ENCODE measurements at regions not wholly inside any gene's neighbourhood (a gene's known extent, or its start where the extent isn't known, plus 50 kb on each side); places are given as distances from the start of the nearest gene placed in this dataset.
"Not testable (repeated sequence)": the region's sequence is repeated elsewhere in the genome, so short reads cannot be mapped to it uniquely, and the experiment has no call there.

GRCh38 chr5:133857595-133858313, 110.7 kb downstream of the C5orf15 start:
- H3K4me3 ChIP-seq (ENCODE audit: low read length in 2 of 2); H3K36me3 Mint-ChIP-seq; H3K9me3 ChIP-seq (ENCODE audit: control insufficient read depth in 1 of 2, low read length in 2 of 2); H3K27ac ChIP-seq (ENCODE audit: low read depth, low read length); H3K4me1 Mint-ChIP-seq; POLR2A ChIA-PET (ENCODE audit: partially characterized antibody); H3K4me3 Mint-ChIP-seq; H3K27me3 ChIP-seq (ENCODE audit: insufficient read depth, low read length); H3K36me3 ChIP-seq (ENCODE audit: insufficient read depth, low read length); DNase-seq; H3K9me3 Mint-ChIP-seq; CTCF ChIA-PET (ENCODE audit: partially characterized antibody); intact Hi-C loops (cut with micrococcal nuclease); H3K27ac Mint-ChIP-seq; H3K4me1 ChIP-seq (ENCODE audit: insufficient read depth, low read length): not testable (repeated sequence)
- peaks cover 8 to 12% of the 10 kb centered on the region in 2 donors for H3K27me3 Mint-ChIP-seq

DNA sequence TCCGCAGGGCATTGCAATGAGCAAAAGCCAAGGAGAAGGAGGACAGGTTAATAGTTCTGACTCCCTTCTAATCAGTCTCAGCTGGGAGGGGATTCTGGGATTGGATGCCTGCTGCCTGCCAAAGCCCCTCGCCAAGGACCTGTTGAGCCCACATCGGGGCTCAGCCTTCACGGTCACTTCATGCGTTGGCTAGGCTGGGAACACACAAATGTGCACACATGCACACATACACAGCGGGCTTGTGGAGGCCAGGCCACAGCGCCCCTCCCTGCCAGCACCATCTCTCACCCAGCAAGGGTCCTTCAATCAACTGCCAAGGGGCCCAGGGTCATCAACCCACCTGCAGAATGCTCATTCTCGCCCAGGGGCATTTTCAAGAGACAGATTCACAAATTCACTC, 113.9 kb downstream of the C5orf15 start:
- H3K9me3 Mint-ChIP-seq, result peaks cover 0 to 5% (median 0%) of the 10 kb centered on the region in 8 donors

GRCh38 chr5:133853646-133854365, 114.6 kb downstream of the C5orf15 start:
- H3K27me3 ChIP-seq (ENCODE audit: insufficient read depth, low read length), result no peaks in the 10 kb centered on the region
- Mint-ChIP-seq H3K9me3 (peaks cover 0 to 4% (median 0%) of the 10 kb centered on the region in 8 donors), H3K36me3 (no peaks in the 10 kb centered on the region), H3K27me3 (peaks cover 4 to 7% of the 10 kb centered on the region in 2 donors), H3K27ac (no peak overlapping the region), H3K4me3 (no peak overlapping the region), H3K4me1 (no peaks in the 10 kb centered on the region)
- H3K4me1 ChIP-seq (ENCODE audit: insufficient read depth, low read length), result no peaks in the 10 kb centered on the region
- intact Hi-C loops (cut with micrococcal nuclease), result no loop called here
- H3K36me3 ChIP-seq (ENCODE audit: insufficient read depth, low read length), result no peaks in the 10 kb centered on the region
- H3K9me3 ChIP-seq (ENCODE audit: control insufficient read depth in 1 of 2, low read length in 2 of 2), result no peaks in the 10 kb centered on the region
- POLR2A ChIA-PET (ENCODE audit: partially characterized antibody), result no interaction called here
- no peak overlapping the region for H3K4me3 ChIP-seq (ENCODE audit: low read length in 2 of 2)
- no peak overlapping the region for H3K27ac ChIP-seq (ENCODE audit: low read depth, low read length)
- CTCF ChIA-PET (ENCODE audit: partially characterized antibody), result no interaction called here
- no peak for DNase-seq

More for the DNA sequence above, 113.9 kb downstream of the C5orf15 start:
- no peak overlapping the region for H3K4me3 Mint-ChIP-seq
- Histone ChIP-seq H3K36me3 (ENCODE audit: insufficient read depth, low read length) (no peaks in the 10 kb centered on the region), H3K27me3 (ENCODE audit: insufficient read depth, low read length) (no peaks in the 10 kb centered on the region), H3K27ac (ENCODE audit: low read depth, low read length) (no peak overlapping the region), H3K4me3 (ENCODE audit: low read length in 2 of 2) (no peak overlapping the region), H3K4me1 (ENCODE audit: insufficient read depth, low read length) (no peaks in the 10 kb centered on the region), H3K9me3 (ENCODE audit: control insufficient read depth in 1 of 2, low read length in 2 of 2) (no peaks in the 10 kb centered on the region)
- H3K4me1 Mint-ChIP-seq, result no peaks in the 10 kb centered on the region
- H3K27ac Mint-ChIP-seq, result no peak overlapping the region
- no peaks in the 10 kb centered on the region for H3K36me3 Mint-ChIP-seq
- POLR2A ChIA-PET (ENCODE audit: partially characterized antibody), result no interaction called here
- peaks cover 4 to 11% of the 10 kb centered on the region in 2 donors for H3K27me3 Mint-ChIP-seq
- DNase-seq, result no peak
- CTCF ChIA-PET (ENCODE audit: partially characterized antibody), result no interaction called here
- intact Hi-C loops (cut with micrococcal nuclease), result no loop called here

GRCh38 chr5:133851521-133851920, 116.9 kb downstream of the C5orf15 start:
- peaks cover 8 to 18% of the 10 kb centered on the region in 2 donors for H3K27me3 Mint-ChIP-seq

GRCh38 chr5:133850811-133851210, 117.6 kb downstream of the C5orf15 start:
- intact Hi-C loops (cut with micrococcal nuclease), result no loop called here
- Mint-ChIP-seq H3K27ac (no peak overlapping the region), H3K36me3 (no peaks in the 10 kb centered on the region), H3K27me3 (peaks cover 8 to 21% of the 10 kb centered on the region in 2 donors), H3K9me3 (no peaks in the 10 kb centered on the region), H3K4me1 (peaks cover 3 to 8% (median 3%) of the 10 kb centered on the region in 4 donors), H3K4me3 (no peak overlapping the region)
- CTCF ChIA-PET (ENCODE audit: partially characterized antibody), result interaction anchor here (1.0 kb wide), 1 partner anchor 427 kb away, joined by 3 read pairs; no protein-coding TSS in a partner anchor
- no peaks in the 10 kb centered on the region for H3K9me3 ChIP-seq (ENCODE audit: control insufficient read depth in 1 of 2, low read length in 2 of 2)
- no peak for DNase-seq
- no peaks in the 10 kb centered on the region for H3K36me3 ChIP-seq (ENCODE audit: insufficient read depth, low read length)
- no peaks in the 10 kb centered on the region for H3K4me1 ChIP-seq (ENCODE audit: insufficient read depth, low read length)
- no peak overlapping the region for H3K4me3 ChIP-seq (ENCODE audit: low read length in 2 of 2)
- no peak overlapping the region for H3K27ac ChIP-seq (ENCODE audit: low read depth, low read length)
- POLR2A ChIA-PET (ENCODE audit: partially characterized antibody), result no interaction called here
- H3K27me3 ChIP-seq (ENCODE audit: insufficient read depth, low read length), result no peaks in the 10 kb centered on the region

More at GRCh38 chr5:133851521-133851920, 116.9 kb downstream of the C5orf15 start:
- ChIA-PET POLR2A (ENCODE audit: partially characterized antibody) (no interaction called here), CTCF (ENCODE audit: partially characterized antibody) (no interaction called here)
- no peaks in the 10 kb centered on the region for H3K36me3 Mint-ChIP-seq
- no peaks in the 10 kb centered on the region for H3K36me3 ChIP-seq (ENCODE audit: insufficient read depth, low read length)
- H3K9me3 ChIP-seq (ENCODE audit: control insufficient read depth in 1 of 2, low read length in 2 of 2), result no peaks in the 10 kb centered on the region
- H3K27ac Mint-ChIP-seq, result no peak overlapping the region
- no peak overlapping the region for H3K27ac ChIP-seq (ENCODE audit: low read depth, low read length)
- no peaks in the 10 kb centered on the region for H3K4me1 ChIP-seq (ENCODE audit: insufficient read depth, low read length)
- intact Hi-C loops (cut with micrococcal nuclease), result no loop called here
- no peak overlapping the region for H3K4me3 ChIP-seq (ENCODE audit: low read length in 2 of 2)
- DNase-seq, result no peak
- peaks cover 3 to 8% (median 3%) of the 10 kb centered on the region in 4 donors for H3K4me1 Mint-ChIP-seq
- no peak overlapping the region for H3K4me3 Mint-ChIP-seq
- H3K27me3 ChIP-seq (ENCODE audit: insufficient read depth, low read length), result no peaks in the 10 kb centered on the region
- peaks cover 0 to under 1% (median 0%) of the 10 kb centered on the region in 8 donors for H3K9me3 Mint-ChIP-seq

DNA sequence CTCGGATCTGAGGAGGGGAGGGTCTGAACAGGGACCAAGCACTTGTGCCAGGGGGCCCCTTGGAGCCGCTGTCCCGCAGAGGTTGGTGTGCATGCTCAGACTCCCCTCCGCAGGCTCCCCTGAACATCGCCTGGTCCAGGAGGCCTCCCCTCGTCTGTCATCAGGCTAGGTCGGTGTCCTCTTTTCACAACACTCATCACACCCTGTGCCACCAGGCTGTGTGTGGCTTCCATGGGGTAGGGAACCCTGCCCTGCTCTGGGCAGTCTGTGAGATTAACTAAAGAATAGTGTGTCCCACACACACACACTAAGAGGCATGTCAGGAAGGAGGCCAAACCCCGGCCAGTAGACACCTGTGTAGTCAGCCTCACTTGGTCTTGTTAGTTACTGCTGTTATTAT, 119.3 kb downstream of the C5orf15 start:
- intact Hi-C loops (cut with micrococcal nuclease), result no loop called here
- no peaks in the 10 kb centered on the region for H3K27me3 ChIP-seq (ENCODE audit: insufficient read depth, low read length)
- H3K9me3 Mint-ChIP-seq, result no peaks in the 10 kb centered on the region
- no peak overlapping the region for H3K27ac ChIP-seq (ENCODE audit: low read depth, low read length)
- peaks cover 6 to 17% of the 10 kb centered on the region in 2 donors for H3K27me3 Mint-ChIP-seq
- no peaks in the 10 kb centered on the region for H3K36me3 Mint-ChIP-seq
- CTCF ChIA-PET (ENCODE audit: partially characterized antibody), result no interaction called here
- no peaks in the 10 kb centered on the region for H3K36me3 ChIP-seq (ENCODE audit: insufficient read depth, low read length)
- H3K4me1 ChIP-seq (ENCODE audit: insufficient read depth, low read length), result no peaks in the 10 kb centered on the region
- no peaks in the 10 kb centered on the region for H3K9me3 ChIP-seq (ENCODE audit: control insufficient read depth in 1 of 2, low read length in 2 of 2)
- no peak overlapping the region for H3K4me3 ChIP-seq (ENCODE audit: low read length in 2 of 2)
- H3K4me1 Mint-ChIP-seq, result peaks cover 3 to 8% (median 3%) of the 10 kb centered on the region in 4 donors
- no peak overlapping the region for H3K4me3 Mint-ChIP-seq
- no peak for DNase-seq
- POLR2A ChIA-PET (ENCODE audit: partially characterized antibody), result no interaction called here
- no peak overlapping the region for H3K27ac Mint-ChIP-seq

DNA sequence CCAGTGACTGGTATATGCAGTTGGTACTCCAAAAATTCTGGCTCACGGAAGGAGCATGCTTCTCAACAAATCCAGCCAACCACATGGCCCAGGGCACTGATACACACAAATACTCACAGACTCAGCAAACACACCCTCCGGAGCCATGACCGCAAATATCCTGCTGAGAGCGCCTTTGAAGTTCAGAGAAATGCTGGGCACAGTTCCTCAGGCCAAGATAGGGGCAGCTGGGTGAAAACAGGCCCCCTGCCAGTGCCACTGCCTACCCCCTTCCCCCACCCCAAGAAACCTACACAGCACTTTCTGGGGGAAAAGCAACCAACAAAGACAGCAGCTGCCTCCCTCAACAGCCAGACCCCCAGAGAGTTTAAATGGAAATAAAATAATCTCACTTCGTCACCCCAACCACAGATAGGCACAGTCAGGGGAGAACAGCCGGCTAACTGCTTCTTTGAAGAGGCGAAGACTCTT, 120.0 kb downstream of the C5orf15 start:
- POLR2A ChIA-PET (ENCODE audit: partially characterized antibody), result no interaction called here
- no peaks in the 10 kb centered on the region for H3K4me1 ChIP-seq (ENCODE audit: insufficient read depth, low read length)
- CTCF ChIA-PET (ENCODE audit: partially characterized antibody), result no interaction called here
- H3K36me3 ChIP-seq (ENCODE audit: insufficient read depth, low read length), result no peaks in the 10 kb centered on the region
- Mint-ChIP-seq H3K36me3 (no peaks in the 10 kb centered on the region), H3K4me1 (peaks cover 3 to 8% (median 3%) of the 10 kb centered on the region in 4 donors), H3K27me3 (peaks cover 6 to 17% of the 10 kb centered on the region in 2 donors), H3K27ac (no peak overlapping the region), H3K9me3 (no peaks in the 10 kb centered on the region), H3K4me3 (peak overlapping the region in 3 of 8 donors; percentile 13 to 51 (median 48))
- no peak overlapping the region for H3K4me3 ChIP-seq (ENCODE audit: low read length in 2 of 2)
- no peak for DNase-seq
- H3K27me3 ChIP-seq (ENCODE audit: insufficient read depth, low read length), result no peaks in the 10 kb centered on the region
- H3K27ac ChIP-seq (ENCODE audit: low read depth, low read length), result no peak overlapping the region
- intact Hi-C loops (cut with micrococcal nuclease), result no loop called here
- H3K9me3 ChIP-seq (ENCODE audit: control insufficient read depth in 1 of 2, low read length in 2 of 2), result no peaks in the 10 kb centered on the region
